Keratinocyte (primary cell): ENCODE measurements at regions not wholly inside any gene's neighbourhood (a gene's known extent, or its start where the extent isn't known, plus 50 kb on each side); places are given as distances from the start of the nearest gene placed in this dataset.
"Not testable (repeated sequence)": the region's sequence is repeated elsewhere in the genome, so short reads cannot be mapped to it uniquely, and the experiment has no call there.

Experiments used
- CTCF ChIP-seq, 3 experiments: IDR thresholded peaks in 1 of 3; conservative IDR thresholded peaks in 1 of 3; optimal IDR thresholded peaks in 1 of 3; 2 replicates in 2 of 3; 3 replicates in 1 of 3; pipeline versions ENCODE3 to v1.5.1; 2011; ENCODE audit warnings: low read length in 3 of 3, mild to moderate bottlenecking in 3 of 3, moderate library complexity in 2 of 3, control low read depth in 1 of 3, inconsistent platforms in 1 of 3; ENCODE audit not compliant: insufficient read depth in 2 of 3; ENCODE audit errors: extremely low read depth in 1 of 3
- EZH2 ChIP-seq: IDR thresholded peaks from one replicate; pipeline ENCODE4 v1.6.1; 2012; ENCODE audit warnings: inconsistent platforms, mild to moderate bottlenecking, low read length, moderate library complexity

- not testable (repeated sequence) for TF ChIP-seq EZH2; CTCF (optimal IDR thresholded peaks at IDR 0.05 in 1 of 3, IDR thresholded peaks at IDR 0.05 in 1 of 3, conservative IDR thresholded peaks at IDR 0.05 in 1 of 3; ENCODE audit: extremely low read depth in 1 of 3, insufficient read depth in 2 of 3, low read length in 3 of 3)
These were observed 513.5 kb downstream of the EDEM1 start for GRCh38 chr3:5701005-5701404.
